C4-2B (cell line): ENCODE measurements at regions not wholly inside any gene's neighbourhood (a gene's known extent, or its start where the extent isn't known, plus 50 kb on each side); places are given as distances from the start of the nearest gene placed in this dataset.
A peak's percentile ranks its signal among the peaks of the same experiment; 100 is the strongest.

Experiments
- H3K27ac ChIP-seq: fragments of 450-650 bp; 2 replicates; pipeline ENCODE4 v1.5.1; 2017
- ZFX ChIP-seq: fragments of 450-650 bp; IDR thresholded peaks from 2 replicates; pipeline ENCODE4 v1.6.1; 2017
- TF ChIP-seq, protein P1 (sequence below): fragments of 450-650 bp; conservative IDR thresholded peaks from 2 replicates; pipeline ENCODE4 v1.5.1; 2017; ENCODE audit warnings: mild to moderate bottlenecking

DNA sequence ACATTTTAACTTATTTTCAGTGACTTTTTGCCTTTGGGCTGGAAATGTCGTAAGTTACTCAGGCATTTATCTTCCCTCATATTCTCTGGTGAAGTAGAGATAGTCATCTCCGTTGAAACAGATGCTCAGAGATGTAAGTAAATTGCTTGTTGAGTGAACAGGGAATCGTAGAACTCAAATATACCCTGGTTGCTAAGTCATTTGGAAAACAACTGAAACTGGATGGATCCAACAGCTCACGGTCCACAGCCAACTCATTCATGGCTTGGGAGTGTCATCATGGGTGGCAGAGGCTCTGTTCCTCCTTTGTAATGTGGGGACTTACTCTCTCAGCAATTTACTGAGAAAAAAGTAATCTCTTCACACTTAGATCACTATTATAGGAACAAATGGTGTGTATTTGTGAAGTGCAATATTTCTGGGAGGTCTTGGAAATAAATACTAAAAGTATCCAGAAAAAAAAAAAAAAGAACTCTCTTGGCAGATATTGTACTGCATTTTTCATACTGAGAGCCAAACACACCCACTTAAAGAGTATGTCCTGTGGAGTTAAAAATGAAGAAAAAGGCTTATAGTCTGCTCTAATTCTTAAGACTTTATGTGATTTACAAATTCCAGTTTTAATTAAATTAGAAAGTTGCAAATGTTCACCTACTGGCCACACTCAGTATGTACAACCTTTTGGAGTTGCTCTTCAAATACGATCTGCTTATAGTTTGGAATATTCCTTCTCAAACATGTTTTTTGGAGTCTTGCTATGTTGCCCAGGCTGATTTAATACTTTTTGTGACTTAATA is 107.4 kb downstream of the LEPR start:
- TF ChIP-seq, protein P1, sequence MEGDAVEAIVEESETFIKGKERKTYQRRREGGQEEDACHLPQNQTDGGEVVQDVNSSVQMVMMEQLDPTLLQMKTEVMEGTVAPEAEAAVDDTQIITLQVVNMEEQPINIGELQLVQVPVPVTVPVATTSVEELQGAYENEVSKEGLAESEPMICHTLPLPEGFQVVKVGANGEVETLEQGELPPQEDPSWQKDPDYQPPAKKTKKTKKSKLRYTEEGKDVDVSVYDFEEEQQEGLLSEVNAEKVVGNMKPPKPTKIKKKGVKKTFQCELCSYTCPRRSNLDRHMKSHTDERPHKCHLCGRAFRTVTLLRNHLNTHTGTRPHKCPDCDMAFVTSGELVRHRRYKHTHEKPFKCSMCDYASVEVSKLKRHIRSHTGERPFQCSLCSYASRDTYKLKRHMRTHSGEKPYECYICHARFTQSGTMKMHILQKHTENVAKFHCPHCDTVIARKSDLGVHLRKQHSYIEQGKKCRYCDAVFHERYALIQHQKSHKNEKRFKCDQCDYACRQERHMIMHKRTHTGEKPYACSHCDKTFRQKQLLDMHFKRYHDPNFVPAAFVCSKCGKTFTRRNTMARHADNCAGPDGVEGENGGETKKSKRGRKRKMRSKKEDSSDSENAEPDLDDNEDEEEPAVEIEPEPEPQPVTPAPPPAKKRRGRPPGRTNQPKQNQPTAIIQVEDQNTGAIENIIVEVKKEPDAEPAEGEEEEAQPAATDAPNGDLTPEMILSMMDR, result peak; percentile 52
- TF ChIP-seq ZFX, result no peak
- H3K27ac ChIP-seq, result no peak overlapping the region

DNA sequence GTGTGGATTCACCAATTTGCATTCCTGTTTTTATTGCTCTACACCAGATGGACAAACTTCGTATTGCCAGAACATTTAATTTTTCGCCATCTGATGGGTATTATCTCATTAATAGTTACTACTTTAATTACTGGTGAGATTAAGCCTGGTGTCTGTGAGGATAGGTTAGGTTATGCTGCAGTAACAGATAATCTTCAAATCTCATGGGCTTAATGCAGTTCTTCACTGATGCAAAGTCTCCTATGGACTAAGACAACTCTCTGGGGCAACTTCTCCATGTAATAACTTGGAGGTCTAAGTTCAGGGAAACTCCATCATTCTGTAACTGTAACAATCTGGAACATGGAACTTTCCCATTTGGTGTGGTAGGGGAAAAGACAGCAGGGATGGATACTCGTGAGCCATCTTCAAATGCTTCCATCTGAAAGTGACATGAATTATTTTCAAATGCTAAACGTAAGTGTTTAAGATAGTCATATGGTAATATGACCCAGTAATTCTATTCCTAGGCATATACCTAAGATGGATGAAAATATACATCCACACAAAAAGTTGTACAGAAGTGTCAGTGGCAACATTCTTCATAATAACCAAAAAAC is 111.6 kb downstream of the LEPR start:
- no peak overlapping the region for H3K27ac ChIP-seq
- no peak for TF ChIP-seq ZFX
- TF ChIP-seq, protein P1, result no peak

DNA sequence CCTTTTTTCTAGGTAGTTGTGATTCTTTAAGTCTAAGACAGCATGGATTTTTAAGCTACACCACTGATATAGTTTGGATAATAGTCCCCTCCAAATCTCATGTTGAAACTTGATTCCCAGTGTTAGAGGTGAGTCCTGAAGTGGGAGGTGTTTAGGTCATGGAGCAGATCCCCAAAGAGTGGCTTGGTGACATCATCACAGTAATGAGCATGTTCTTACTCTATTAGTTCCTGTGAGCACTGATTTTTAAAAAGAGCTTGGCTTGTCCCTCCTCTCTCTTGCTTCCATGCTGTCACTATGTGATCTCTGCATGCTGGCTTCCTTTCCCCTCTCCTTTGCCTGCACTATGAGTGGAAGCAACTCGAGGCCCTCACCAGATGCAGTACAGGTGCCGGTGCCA is 115.5 kb downstream of the LEPR start:
- H3K27ac ChIP-seq, result no peak overlapping the region
- no peak for TF ChIP-seq ZFX

DNA sequence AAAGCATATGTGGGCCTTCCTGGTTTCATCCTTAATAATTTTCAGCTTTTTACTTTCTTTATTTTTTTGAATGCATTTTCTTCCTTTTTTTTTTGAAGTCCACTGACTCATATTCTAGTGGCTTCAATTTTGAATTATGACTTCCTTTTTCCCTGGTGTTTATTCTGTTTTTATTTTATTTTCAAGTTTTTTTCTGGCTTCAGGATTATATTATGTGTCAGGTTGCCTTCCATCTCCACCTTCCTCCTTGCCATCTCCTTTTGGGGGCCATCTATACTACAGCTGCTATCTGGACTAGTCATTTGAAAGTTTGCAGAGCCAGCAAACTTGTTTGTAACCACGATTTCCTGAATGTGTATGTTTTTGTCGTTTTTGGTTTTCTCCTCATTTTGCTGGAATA is 117.6 kb downstream of the LEPR start:
- TF ChIP-seq ZFX, result no peak
- TF ChIP-seq, protein P1, result no peak
- H3K27ac ChIP-seq, result no peak overlapping the region

DNA sequence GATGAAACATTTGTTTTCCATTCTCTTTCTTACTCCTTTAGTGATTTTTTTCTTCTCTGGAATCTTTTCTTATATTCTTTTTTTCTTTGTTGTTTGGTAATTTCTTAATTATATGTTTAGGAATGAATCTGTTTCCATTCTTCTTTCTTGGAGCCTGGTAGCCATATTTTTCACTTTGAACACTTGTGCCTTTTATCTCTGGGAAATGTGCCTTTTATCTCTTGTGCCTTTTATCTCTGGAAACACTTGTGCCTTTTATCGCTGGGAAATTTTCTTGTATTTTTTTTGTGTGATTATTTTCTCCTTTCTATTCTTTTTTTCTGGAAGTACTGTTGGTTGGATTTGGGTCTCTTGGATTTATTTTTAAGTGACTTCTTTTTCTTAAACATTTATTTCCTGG is 118.2 kb downstream of the LEPR start:
- TF ChIP-seq, protein P1, result no peak
- no peak for TF ChIP-seq ZFX
- no peak overlapping the region for H3K27ac ChIP-seq

DNA sequence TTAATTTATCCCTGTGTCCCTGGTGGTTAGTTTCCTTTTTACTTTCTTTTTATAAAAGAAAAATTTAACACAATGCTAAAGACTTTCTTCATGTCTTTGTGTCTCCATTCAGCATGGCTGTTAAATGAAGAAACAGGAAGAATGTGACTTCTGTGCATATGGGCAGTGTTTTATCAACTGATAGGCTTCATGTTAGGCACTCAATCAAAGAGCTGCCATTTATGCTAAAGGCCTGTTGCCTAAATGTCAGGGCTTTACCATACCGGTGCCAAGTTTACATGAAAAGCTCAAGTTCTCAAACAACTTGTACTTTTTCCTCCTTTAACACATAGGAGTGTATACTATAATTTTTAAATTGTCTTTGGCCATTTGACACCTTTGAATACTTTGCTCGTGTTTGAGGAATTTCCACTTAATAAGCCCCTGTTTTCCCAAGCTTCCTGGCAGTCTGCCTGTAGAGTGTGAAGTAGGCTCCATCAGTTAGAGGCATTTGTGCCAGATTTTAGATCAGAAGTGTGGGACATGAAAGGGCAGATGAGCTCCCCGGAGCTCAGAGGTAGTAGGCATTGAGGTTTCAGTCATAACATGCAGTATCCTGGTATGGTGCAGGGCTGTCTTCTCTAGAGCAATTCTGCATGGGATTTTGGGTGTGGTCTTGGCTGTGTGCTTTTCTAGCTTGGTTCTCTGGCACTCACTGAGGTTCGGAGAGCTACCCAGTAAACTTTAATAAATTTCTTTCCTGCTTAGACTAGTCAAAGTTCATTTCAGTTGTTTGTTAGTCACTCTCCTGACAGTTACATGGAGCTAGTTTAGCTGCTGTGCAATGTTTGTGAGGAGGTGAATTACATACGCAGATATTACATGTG is 119.0 kb downstream of the LEPR start:
- no peak for TF ChIP-seq ZFX
- TF ChIP-seq, protein P1, result no peak
- no peak overlapping the region for H3K27ac ChIP-seq

DNA sequence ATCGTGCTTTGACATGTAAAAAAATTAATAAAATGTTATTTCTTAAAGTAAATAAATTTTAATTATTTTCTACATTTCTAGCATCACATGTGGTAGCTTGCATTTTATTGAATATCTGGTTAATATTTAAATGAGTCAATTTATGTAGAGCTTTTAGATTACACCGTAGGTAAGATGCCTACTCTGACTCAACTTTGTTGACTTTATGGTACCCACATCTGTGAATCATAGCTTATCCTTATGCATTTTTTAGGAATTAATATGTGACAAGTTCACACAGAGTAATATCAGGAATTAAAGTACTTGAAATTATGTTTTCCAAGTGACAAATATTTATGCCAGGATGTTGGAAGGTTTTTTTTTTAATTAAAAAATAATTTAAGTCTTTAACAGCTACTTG is 120.7 kb downstream of the LEPR start:
- H3K27ac ChIP-seq, result no peak overlapping the region
- TF ChIP-seq ZFX, result no peak
- TF ChIP-seq, protein P1, result no peak
